PC-3 (cell line): ENCODE measurements at regions not wholly inside any gene's neighbourhood (a gene's known extent, or its start where the extent isn't known, plus 50 kb on each side); places are given as distances from the start of the nearest gene placed in this dataset.

Source experiments
- ATAC-seq: fragments of 200-7000 bp; cut with Tn5 transposase; 2 replicates; pipeline ENCODE4 v1.9.1; 2020; ENCODE audit warnings: mild to moderate bottlenecking, moderate library complexity
- BruUV-seq: library from RNA; stranded (reverse); fragments of 400-500 nt; replicated peaks from 2 replicates; lab custom pipeline; 2021; lab: Mats Ljungman, UMichigan
- CTCF ChIA-PET: fragments of 300-600 bp; sonication (Branson Sonifier 250); formaldehyde crosslinking; loops from one replicate; lab custom pipeline; 2022; ENCODE audit warnings: antibody characterized with exemption; lab: Charles Lee
- POLR2A ChIA-PET: fragments of 300-600 bp; sonication (Branson Sonifier 250); formaldehyde crosslinking; loops from one replicate; lab custom pipeline; 2022; ENCODE audit warnings: antibody characterized with exemption; ENCODE audit not compliant: unreplicated experiment; lab: Charles Lee
- DNase-seq: peaks from one replicate; pipeline ENCODE4 v3.0.0-alpha.2; 2015
- H2AFZ ChIP-seq: fragments of 300-600 bp; sonication (generic); 2 replicates; pipeline ENCODE4 v1.6.0; 2016; ENCODE audit warnings: antibody characterized with exemption, low read length
- H3F3A ChIP-seq: fragments of 300-600 bp; sonication (generic); one replicate; pipeline ENCODE4 v1.6.0; 2017; ENCODE audit warnings: antibody characterized with exemption, low read length, control low read depth, mild to moderate bottlenecking; ENCODE audit not compliant: unreplicated experiment
- H3K27ac ChIP-seq: fragments of 300-600 bp; sonication (generic); 2 replicates; pipeline ENCODE4 v1.5.1; 2016; ENCODE audit warnings: mild to moderate bottlenecking, low read length
- H3K27me3 ChIP-seq: fragments of 300-600 bp; sonication (generic); 2 replicates; pipeline ENCODE4 v1.6.1; 2016; ENCODE audit warnings: low read length, mixed read lengths
- H3K36me3 ChIP-seq: fragments of 300-600 bp; sonication (generic); 2 replicates; pipeline ENCODE4 v1.6.1; 2016; ENCODE audit warnings: low read depth, mixed run types, low read length, mixed read lengths
- H3K4me1 ChIP-seq: fragments of 300-600 bp; sonication (generic); 2 replicates; pipeline ENCODE4 v1.5.1; 2016; ENCODE audit warnings: low read length; ENCODE audit not compliant: insufficient read depth
- H3K4me2 ChIP-seq: fragments of 300-600 bp; sonication (generic); 2 replicates; pipeline ENCODE4 v1.6.0; 2016; ENCODE audit warnings: low read length
- H3K4me3 ChIP-seq: fragments of 300-600 bp; sonication (generic); 2 replicates; pipeline ENCODE4 v1.5.1; 2016; ENCODE audit warnings: mild to moderate bottlenecking, low read length, mixed read lengths
- H3K79me2 ChIP-seq: fragments of 300-600 bp; sonication (generic); 2 replicates; pipeline ENCODE4 v1.6.1; 2017; ENCODE audit warnings: low read length, mixed read lengths
- H3K9ac ChIP-seq: fragments of 300-600 bp; sonication (generic); 2 replicates; pipeline ENCODE4 v1.6.0; 2016; ENCODE audit warnings: mild to moderate bottlenecking, low read length
- H3K9me2 ChIP-seq: fragments of 300-600 bp; sonication (generic); replicated peaks from 2 replicates; pipeline ENCODE4 v1.6.1; 2016; ENCODE audit warnings: mixed run types, low read length, mixed read lengths
- H3K9me3 ChIP-seq: fragments of 300-600 bp; sonication (generic); 2 replicates; pipeline ENCODE4 v1.6.1; 2016; ENCODE audit warnings: low read length, mixed read lengths
- H4K20me1 ChIP-seq: fragments of 300-600 bp; sonication (generic); 2 replicates; pipeline ENCODE4 v1.6.1; 2016; ENCODE audit warnings: low read length, mixed read lengths
- EZH2 ChIP-seq: fragments of 300-600 bp; sonication (generic); IDR thresholded peaks from one replicate; pipeline ENCODE4 v1.6.1; 2017; ENCODE audit warnings: antibody characterized with exemption, mild to moderate bottlenecking, low read length; ENCODE audit not compliant: unreplicated experiment
- EZH2phosphoT487 ChIP-seq: fragments of 300-600 bp; sonication (generic); IDR thresholded peaks from 2 replicates; pipeline ENCODE4 v1.6.1; 2018; ENCODE audit warnings: mild to moderate bottlenecking, antibody characterized with exemption, low read length, borderline replicate concordance
- intact Hi-C: fragments of 100-400 bp; cut with micrococcal nuclease; formaldehyde crosslinking; loops from 2 replicates; pipeline ENCODE4 v1.9.0; 2023
- TF ChIP-seq, protein P1 (sequence below): fragments of 300-600 bp; sonication (generic); conservative IDR thresholded peaks from 2 replicates; pipeline ENCODE4 v1.5.1; 2017; ENCODE audit warnings: antibody characterized with exemption, low read depth, mild to moderate bottlenecking, low read length

GRCh38 chr12:11970155-11970520 lies 100.6 kb upstream of the BCL2L14 start:
- no peak overlapping the region for H3K27ac ChIP-seq
- H3K9ac ChIP-seq: no peak overlapping the region
- no peaks in the 10 kb centered on the region for H3K9me2 ChIP-seq
- intact Hi-C loops: no loop called here
- no peak for DNase-seq
- BruUV-seq: no TSS peak
- H3K4me3 ChIP-seq: no peak overlapping the region
- no peaks in the 10 kb centered on the region for H3K9me3 ChIP-seq
- no peak overlapping the region for H2AFZ ChIP-seq
- no peak for ATAC-seq
- H3K79me2 ChIP-seq: no peaks in the 10 kb centered on the region
- CTCF ChIA-PET: no interaction called here
- no peaks in the 10 kb centered on the region for H3K36me3 ChIP-seq
- POLR2A ChIA-PET: no interaction called here
- no peaks in the 10 kb centered on the region for H4K20me1 ChIP-seq
- no peak overlapping the region for H3K4me2 ChIP-seq
- TF ChIP-seq EZH2phosphoT487 (no peak), EZH2 (no peak)
- TF ChIP-seq, protein P1, sequence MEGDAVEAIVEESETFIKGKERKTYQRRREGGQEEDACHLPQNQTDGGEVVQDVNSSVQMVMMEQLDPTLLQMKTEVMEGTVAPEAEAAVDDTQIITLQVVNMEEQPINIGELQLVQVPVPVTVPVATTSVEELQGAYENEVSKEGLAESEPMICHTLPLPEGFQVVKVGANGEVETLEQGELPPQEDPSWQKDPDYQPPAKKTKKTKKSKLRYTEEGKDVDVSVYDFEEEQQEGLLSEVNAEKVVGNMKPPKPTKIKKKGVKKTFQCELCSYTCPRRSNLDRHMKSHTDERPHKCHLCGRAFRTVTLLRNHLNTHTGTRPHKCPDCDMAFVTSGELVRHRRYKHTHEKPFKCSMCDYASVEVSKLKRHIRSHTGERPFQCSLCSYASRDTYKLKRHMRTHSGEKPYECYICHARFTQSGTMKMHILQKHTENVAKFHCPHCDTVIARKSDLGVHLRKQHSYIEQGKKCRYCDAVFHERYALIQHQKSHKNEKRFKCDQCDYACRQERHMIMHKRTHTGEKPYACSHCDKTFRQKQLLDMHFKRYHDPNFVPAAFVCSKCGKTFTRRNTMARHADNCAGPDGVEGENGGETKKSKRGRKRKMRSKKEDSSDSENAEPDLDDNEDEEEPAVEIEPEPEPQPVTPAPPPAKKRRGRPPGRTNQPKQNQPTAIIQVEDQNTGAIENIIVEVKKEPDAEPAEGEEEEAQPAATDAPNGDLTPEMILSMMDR: no peak
- H3F3A ChIP-seq: no peaks in the 10 kb centered on the region
- H3K27me3 ChIP-seq: no peaks in the 10 kb centered on the region
- peaks cover 7% of the 10 kb centered on the region; the same call in 1 of the 2 replicates for H3K4me1 ChIP-seq

DNA sequence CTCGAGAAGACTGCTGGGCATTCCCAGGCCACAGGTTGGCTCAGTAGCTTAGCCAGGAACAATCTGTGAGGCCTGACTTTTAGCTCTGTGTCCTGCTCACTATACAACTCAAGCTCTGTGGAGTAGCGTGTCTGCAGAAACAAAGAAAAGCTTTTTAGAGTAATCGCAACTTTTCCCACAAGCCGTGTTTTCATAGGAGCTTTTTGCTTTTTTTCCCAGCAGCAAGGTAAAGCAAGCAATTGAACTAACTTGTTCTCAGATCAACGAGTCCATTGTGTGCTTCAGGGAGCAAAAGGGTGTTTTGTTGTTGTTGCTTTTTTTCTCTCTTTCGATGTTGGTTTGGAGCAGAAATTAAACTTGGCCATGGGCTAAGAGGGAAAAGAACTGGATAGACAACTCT lies 97.3 kb upstream of the BCL2L14 start:
- no peak for ATAC-seq
- TF ChIP-seq EZH2: no peak
- TF ChIP-seq, protein P1: no peak
- TF ChIP-seq EZH2phosphoT487: no peak
- Histone ChIP-seq H3K79me2 (no peaks in the 10 kb centered on the region), H3K4me2 (no peak overlapping the region), H2AFZ (no peak overlapping the region), H3K4me1 (no peaks in the 10 kb centered on the region), H3K36me3 (no peaks in the 10 kb centered on the region), H3K9ac (no peak overlapping the region), H3F3A (no peaks in the 10 kb centered on the region), H3K27ac (no peak overlapping the region), H3K27me3 (no peaks in the 10 kb centered on the region), H3K9me3 (no peaks in the 10 kb centered on the region), H3K9me2 (no peaks in the 10 kb centered on the region), H4K20me1 (no peaks in the 10 kb centered on the region), H3K4me3 (no peak overlapping the region)
- no TSS peak for BruUV-seq
- no peak for DNase-seq
- CTCF ChIA-PET: no interaction called here
- POLR2A ChIA-PET: no interaction called here
- intact Hi-C loops: no loop called here

GRCh38 chr12:11976005-11976404 lies 94.7 kb upstream of the BCL2L14 start:
- intact Hi-C loops: no loop called here
- no peak for ATAC-seq
- H3K27ac ChIP-seq: no peak overlapping the region

More at GRCh38 chr12:11976005-11976404, 94.7 kb upstream of the BCL2L14 start:
- Histone ChIP-seq H3K9me2 (no peaks in the 10 kb centered on the region), H3F3A (no peaks in the 10 kb centered on the region), H4K20me1 (no peaks in the 10 kb centered on the region), H3K79me2 (no peaks in the 10 kb centered on the region), H3K36me3 (no peaks in the 10 kb centered on the region), H3K4me1 (peaks cover 22% of the 10 kb centered on the region), H3K4me2 (no peak overlapping the region), H3K9ac (no peak overlapping the region), H3K27me3 (no peaks in the 10 kb centered on the region), H3K4me3 (no peak overlapping the region), H3K9me3 (no peaks in the 10 kb centered on the region), H2AFZ (no peak overlapping the region)
- no peak for DNase-seq
- BruUV-seq: no TSS peak
- no peak for TF ChIP-seq EZH2phosphoT487
- TF ChIP-seq, protein P1: no peak
- no peak for TF ChIP-seq EZH2
- CTCF ChIA-PET: no interaction called here
- POLR2A ChIA-PET: no interaction called here
